ENCODE measurements at regions not wholly inside any gene's neighbourhood (a gene's known extent, or its start where the extent isn't known, plus 50 kb on each side); places are given as distances from the start of the nearest gene placed in this dataset.
"Not testable (repeated sequence)": the region's sequence is repeated elsewhere in the genome, so short reads cannot be mapped to it uniquely, and the experiment has no call there.

- intact Hi-C loops (cut with DNase I); DNase-seq; ATAC-seq: not testable (repeated sequence)
These were observed 52.0 kb downstream of the SYT15B start for GRCh38 chr10:47711428-47711827.

GRCh38 chr10:47710443-47710842 is 52.9 kb downstream of the SYT15B start:
- ATAC-seq; DNase-seq; intact Hi-C loops (cut with DNase I): not testable (repeated sequence)

DNA sequence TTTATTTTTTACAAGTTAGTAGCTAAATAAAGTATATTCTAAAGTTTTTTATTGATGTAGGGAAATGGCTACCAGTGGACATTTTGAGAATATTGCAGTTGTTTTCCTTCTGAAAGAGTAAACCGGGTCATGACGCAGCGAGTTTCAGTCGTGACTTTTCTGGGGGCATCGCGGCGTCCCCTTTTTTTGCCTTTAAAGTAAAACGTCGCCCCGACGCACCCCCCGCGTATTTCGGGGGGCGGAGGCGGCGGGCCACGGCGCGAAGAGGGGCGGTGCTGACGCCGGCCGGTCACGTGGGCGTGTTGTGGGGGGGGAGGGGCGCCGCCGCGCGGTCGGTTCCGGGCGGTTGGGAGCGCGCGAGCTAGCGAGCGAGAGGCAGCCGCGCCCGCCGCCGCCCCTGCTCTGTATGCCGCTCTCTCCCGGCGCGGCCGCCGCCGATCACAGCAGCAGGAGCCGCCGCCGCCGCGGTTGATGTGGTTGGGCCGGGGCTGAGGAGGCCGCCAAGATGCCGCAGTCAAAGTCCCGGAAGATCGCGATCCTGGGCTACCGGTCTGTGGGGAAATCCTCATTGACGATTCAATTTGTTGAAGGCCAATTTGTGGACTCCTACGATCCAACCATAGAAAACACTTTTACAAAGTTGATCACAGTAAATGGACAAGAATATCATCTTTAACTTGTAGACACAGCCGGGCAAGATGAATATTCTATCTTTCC is 57.5 kb downstream of the SYT15B start:
- ATAC-seq: peak; percentile 100
- intact Hi-C loops (cut with DNase I): not testable (repeated sequence)

DNA sequence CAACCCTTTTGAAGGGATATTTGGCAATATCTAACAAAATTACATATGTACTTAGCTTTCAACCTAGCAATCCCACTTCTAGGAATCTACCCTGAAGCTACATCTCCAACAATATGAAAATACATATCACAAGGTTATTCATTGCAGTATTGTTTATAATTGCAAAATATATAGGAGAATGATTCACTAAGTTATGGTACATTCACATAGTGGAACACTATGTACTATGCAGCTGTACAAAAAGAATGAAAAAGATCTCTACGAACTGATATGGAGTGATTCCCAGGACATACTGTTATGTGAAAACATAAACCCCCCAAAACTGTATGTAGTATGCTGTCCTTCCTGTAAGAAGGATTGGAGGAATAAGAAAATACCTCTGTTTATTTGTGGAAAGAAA is 62.1 kb downstream of the SYT15B start:
- intact Hi-C loops (cut with DNase I); DNase-seq; ATAC-seq: not testable (repeated sequence)

More for the DNA sequence above, 57.5 kb downstream of the SYT15B start:
- peak; percentile 77 for DNase-seq

GRCh38 chr10:47699854-47700253 is 63.5 kb downstream of the SYT15B start:
- DNase-seq; ATAC-seq; intact Hi-C loops (cut with DNase I): not testable (repeated sequence)

DNA sequence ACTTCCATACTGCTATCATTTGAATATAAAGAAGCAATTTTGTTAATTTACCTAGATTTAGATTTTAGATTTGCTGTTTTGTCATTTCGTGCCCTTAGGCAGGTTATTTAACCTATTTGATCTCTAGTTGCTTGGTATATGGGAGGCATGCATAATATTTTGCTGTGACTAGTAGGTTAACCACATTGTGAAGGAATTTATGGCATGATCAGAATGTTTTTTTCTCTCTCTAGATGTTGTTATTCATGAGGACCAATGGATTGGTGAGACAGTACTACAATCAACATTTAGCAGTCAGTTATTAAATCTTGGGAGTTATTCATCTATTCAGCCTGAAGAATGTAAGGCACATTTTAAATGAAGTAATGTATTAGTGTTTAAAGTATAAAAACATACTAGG is 67.2 kb downstream of the SYT15B start:
- DNase-seq; intact Hi-C loops (cut with DNase I); ATAC-seq: not testable (repeated sequence)

- ATAC-seq; intact Hi-C loops (cut with DNase I); DNase-seq: not testable (repeated sequence)
These were observed 68.2 kb downstream of the SYT15B start for GRCh38 chr10:47695149-47695548.

DNA sequence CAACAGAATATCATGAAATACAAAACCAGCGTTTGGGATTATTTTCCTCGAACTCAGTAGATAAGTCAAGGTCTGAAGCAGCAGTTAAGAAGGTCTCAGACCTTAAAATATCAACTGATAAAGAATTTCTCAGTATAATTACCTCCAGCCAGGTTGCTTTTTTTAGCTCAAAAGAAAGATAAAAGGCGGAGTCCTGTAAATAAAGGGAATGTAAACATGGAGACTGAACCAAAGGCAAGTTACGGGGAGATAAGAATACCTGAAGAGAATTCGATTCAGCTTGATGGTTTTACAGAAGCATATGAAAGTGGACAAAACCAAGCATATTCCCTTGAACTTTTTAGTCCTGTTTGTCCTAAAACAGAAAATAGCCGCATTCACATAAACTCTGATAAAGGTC is 73.1 kb downstream of the SYT15B start:
- ATAC-seq; intact Hi-C loops (cut with DNase I); DNase-seq: not testable (repeated sequence)

DNA sequence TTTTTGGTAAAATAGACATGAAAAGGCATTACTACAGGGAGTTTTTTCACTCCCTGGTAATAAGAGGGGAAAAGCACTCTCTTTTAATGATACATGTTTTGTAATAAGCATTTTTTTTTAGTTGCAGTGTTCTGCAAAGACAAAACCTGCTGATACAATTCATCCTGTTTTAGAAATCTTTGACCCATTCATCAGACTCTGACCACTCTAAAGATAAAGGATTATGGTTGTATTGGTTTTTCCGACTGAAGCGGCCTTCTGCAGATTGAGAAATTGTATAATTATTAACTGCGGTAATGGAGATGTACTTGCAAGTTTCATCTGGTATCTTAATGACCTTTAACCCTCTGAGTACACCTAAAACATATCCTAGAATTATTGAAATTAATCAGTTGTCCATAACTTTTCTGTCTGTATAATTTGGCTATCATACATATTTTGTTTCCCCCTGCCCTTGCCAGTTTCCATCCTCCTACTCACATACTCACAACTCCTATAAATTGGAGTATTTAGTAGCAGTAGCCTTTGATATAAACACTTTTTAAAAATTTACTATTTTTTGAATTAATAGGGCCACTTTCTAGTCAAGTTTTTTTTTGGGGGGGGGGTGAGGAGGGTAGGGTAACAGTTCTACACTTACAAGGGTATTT is 79.4 kb downstream of the SYT15B start:
- intact Hi-C loops (cut with DNase I); ATAC-seq; DNase-seq: not testable (repeated sequence)

DNA sequence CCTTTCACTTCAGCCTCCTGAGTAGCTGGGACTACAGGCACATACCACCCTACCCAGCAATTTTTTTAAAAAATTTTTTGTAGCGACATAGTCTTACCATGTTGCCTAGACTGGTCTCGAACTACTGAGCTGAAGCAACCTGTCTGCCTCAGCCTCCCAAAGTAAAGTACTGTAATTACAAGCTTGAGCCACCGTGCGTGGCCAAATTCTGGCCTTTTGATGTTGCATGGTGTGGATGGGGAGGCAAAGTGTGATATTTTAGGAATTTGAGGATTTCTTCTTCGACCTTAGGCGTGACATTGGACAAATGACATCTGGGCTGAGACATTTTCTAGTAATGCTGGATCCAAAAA is 81.8 kb downstream of the SYT15B start:
- intact Hi-C loops (cut with DNase I); DNase-seq: not testable (repeated sequence)

DNA sequence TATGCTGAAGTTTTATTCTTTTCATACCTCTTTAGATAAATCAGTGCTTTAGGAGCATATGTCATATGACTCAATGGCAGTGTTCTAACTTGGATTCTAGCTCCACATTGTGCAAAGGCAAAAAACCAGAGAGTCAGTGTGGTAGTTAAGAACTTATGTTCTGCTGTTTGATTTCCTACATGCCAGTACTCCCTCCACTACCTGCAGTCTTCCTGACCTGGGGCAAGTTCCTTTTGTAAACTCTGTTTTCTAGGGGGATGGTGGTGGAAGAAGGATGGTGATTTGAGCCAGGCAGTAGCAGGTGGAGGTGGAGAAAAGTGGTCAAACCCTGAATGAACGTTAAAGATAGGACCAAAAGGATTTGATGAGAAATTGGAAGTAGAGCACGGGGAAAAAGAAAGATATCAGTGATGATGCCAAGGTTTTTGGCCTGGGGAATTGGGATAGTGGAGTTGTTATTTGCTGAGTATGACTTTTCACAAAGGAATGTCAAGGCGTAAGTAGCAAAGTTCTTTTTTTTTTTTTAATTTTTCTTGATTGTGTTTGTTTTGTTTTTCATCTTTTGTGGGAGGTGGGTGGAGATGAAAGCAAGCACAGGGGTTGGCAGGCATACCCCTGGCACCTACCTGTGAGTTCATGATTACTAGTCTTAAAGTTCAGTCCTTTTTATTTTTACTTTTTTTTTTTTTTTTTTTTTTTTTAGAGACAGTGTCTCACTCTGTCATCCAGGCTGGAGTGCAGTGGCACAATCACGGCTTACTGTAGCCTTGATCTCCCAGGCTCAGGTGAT is 82.3 kb downstream of the SYT15B start:
- DNase-seq; intact Hi-C loops (cut with DNase I): not testable (repeated sequence)
- ATAC-seq: peak in 1 of 2 donors; percentile 72

More for the DNA sequence above, 81.8 kb downstream of the SYT15B start:
- not testable (repeated sequence) for ATAC-seq

- intact Hi-C loops (cut with DNase I); ATAC-seq; DNase-seq: not testable (repeated sequence)
These were observed 87.3 kb downstream of the SYT15B start for GRCh38 chr10:47676102-47676501.

DNA sequence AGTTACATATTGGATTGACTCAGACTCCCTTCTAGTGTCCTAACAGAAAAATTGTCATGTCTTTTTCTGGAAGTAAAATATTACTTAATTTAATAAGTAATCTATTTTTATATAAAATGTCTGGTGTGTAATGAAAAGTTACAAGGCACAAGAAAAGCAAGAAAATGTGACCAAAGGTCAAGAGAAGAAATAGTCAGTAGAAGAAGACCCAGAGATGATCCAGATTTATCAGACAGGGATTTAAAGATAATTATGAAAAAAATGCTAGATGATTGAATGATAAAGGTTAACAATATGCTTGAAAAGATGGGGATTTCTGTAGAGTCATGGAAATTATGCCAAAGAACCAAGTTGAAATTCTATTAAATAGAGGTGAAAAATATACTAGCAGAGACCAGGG is 87.8 kb downstream of the SYT15B start:
- ATAC-seq; DNase-seq; intact Hi-C loops (cut with DNase I): not testable (repeated sequence)

DNA sequence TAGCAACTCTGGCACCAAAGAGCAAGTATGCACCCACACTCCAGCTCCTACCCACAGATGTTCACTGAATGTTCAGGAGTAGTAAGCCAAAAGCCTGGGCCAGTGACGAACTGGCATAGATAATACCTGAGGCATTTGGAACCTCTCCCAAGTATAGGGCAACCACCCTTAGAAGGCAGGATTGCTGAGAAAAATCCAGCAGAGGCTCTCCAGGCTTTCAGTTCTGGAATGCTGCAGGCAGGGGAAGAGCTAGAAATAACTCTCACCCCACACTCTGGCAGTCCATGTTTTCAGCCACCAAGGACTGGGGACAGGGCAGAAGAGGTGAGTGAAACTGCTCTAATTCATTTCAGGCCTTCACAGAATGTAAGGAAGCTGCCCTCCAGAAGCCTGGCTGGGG is 90.3 kb downstream of the SYT15B start:
- DNase-seq; intact Hi-C loops (cut with DNase I): not testable (repeated sequence)
- ATAC-seq: peak; percentile 78 to 84

DNA sequence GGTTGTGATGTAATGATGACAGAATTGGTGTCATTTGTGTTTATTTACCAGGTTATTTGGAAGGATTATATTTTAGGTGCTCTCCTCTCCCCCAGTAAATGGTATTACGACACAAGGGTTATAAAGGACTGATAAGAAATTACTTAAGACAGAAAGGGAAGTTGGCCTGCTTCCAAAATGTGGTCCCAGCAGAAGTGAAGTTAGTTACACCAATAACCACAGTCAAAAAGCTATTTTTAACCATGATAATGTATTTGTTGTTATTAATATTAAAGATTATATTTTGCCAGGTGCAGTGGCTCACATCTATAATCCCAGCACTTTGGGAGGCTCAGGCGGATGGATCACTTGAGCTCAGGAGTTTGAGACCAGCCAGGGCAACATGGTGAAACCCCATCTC is 92.5 kb downstream of the SYT15B start:
- intact Hi-C loops (cut with DNase I); ATAC-seq; DNase-seq: not testable (repeated sequence)

GRCh38 chr10:47661955-47662577 is 101.3 kb downstream of the SYT15B start:
- intact Hi-C loops (cut with DNase I); ATAC-seq; DNase-seq: not testable (repeated sequence)

GRCh38 chr10:47656732-47657131 is 106.7 kb downstream of the SYT15B start:
- intact Hi-C loops (cut with DNase I); ATAC-seq; DNase-seq: not testable (repeated sequence)

DNA sequence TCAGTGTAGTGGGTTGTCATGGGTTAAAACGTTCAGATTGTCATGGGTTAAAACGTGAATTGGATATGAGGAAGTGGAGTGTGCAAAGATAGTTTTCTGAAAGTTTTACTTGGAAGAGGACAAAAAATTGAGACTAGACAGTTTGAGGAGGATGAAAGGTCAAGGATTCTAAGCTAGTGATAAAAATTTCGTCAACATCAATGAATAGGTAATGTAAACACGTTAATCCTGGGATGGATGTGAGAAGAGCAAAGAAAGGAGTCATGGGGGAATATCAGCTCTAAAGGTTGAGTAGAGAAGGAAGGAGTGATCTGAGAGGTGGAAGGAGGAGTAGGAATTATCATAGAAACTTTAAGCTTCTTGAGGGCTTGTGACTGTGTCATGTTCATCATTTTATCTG is 109.2 kb downstream of the SYT15B start:
- DNase-seq; ATAC-seq; intact Hi-C loops (cut with DNase I): not testable (repeated sequence)

DNA sequence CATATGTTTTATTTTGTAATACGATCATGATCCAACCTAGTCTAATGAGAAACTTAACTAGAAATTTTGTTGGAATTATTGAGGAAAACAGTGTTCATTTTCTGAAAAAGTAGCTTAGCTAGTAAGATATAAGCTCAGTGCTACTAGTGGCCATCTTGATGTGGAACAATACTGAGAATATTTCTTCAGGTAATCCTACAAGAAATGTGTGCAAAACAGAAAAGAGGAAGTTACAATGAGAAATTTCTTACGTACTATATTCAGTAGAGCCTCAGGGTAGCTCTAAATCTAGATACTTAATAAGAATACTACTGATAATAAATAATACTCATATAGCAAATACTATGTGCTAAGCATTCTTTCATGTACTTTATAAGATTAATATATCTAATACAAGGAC is 114.8 kb downstream of the SYT15B start:
- DNase-seq; ATAC-seq; intact Hi-C loops (cut with DNase I): not testable (repeated sequence)

All from left cardiac atrium (tissue), 4 donors.